HG03521 (cell line): ENCODE measurements at regions not wholly inside any gene's neighbourhood (a gene's known extent, or its start where the extent isn't known, plus 50 kb on each side); places are given as distances from the start of the nearest gene placed in this dataset.

Source experiments
- ATAC-seq: cut with Tn5 transposase; IDR thresholded peaks from one replicate; pipeline ENCODE4 v1.9.1; 2021; ENCODE audit warnings: mild to moderate bottlenecking, moderate library complexity; ENCODE audit not compliant: unreplicated experiment

- no peak for ATAC-seq
Measured at GRCh38 chr11:115696563-115696962, 192.3 kb upstream of the CADM1 start.

DNA sequence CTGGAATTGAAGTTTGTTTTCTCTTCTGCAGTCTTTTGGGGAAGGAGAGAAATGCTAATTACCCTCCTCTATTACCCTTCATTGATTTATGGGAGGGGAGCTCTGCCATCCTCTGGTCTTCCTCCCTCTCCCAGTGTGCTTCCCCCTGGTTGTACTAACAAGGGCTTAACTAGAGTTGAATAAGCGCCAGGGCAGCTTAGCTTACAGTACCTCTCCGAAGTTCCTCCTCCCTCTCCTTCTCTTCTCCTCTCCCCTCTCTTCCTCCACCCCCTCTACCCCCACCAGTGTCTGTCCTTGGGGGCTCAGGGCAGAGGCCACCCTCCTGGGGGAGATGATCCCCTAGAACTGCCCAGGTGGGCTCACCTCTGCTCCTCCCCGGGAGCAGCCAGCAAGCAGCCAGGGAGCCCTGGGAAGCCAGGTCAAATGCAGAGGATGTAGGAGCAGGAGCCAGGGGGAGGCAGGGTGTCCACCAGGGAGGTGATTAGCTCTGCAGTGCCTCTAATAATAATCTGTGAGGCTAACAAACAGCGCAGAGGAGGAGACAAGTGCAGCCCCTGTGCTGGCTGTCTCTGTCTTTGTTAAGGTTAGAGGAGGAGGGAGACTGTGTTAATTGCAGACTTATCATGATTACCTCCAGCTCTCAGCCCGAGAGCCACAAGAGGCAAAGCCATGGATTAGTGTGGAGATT, 191.6 kb upstream of the CADM1 start:
- no peak for ATAC-seq

GRCh38 chr11:115693002-115693401, 188.8 kb upstream of the CADM1 start:
- ATAC-seq = no peak

- no peak for ATAC-seq
Measured at GRCh38 chr11:115691030-115691429, 186.8 kb upstream of the CADM1 start.

DNA sequence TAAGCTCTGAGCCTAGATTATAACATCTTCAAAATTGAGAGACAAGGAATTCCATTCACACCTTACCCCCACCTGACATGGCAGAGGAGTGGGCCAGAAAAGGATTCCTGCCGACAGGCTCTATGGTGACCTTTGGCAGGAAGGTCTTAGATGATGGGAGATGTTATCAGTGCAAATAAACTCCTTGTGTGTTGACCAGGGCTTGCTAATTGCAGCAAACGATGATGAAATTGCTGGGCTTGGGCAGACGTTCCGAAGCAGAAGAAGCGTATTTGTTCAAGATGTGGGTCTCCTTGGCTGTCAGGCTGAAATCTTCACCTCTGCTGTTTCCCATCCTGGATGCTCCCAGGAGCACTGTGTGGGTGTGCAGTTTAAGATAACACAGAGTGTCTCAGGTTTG, 183.7 kb upstream of the CADM1 start:
- ATAC-seq = no peak

DNA sequence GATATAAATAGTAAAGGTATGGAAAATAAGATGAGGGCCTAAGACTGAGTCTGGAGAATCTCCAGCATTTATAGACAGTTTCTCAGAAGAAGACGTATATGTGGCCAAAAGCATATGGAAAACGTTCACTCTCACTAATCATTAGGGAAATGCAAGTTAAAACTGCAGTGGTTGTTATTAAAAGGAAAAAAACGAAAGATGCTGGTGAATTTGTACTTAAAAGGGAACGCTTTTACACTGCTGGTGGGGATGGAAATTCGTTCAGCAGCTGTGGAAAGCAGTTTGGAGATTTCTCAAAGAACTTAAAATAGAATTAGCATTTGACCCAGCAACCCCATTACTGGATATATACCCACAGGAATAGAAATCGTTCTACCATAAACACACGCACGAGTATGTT, 180.5 kb upstream of the CADM1 start:
- no peak for ATAC-seq

DNA sequence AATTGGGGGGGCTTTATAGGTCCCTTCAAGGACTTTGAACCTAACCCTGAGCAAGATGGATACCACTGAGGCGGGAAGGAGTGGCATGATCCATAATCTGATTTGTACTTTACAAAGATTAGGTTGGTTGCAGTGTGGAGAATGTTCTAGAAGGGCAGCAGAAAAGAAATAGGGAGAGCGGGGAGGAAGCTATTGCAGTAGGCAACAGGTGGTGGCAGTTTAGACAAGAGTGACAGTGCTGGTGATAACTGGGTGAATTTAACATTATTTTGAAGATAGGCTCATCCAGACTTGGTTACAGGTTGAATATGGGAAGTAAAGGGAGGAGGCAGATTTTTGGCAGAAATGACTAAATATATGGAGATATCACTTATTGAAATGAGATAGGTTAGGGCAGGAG, 179.9 kb upstream of the CADM1 start:
- no peak for ATAC-seq

GRCh38 chr11:115682888-115683287, 178.7 kb upstream of the CADM1 start:
- ATAC-seq = no peak

DNA sequence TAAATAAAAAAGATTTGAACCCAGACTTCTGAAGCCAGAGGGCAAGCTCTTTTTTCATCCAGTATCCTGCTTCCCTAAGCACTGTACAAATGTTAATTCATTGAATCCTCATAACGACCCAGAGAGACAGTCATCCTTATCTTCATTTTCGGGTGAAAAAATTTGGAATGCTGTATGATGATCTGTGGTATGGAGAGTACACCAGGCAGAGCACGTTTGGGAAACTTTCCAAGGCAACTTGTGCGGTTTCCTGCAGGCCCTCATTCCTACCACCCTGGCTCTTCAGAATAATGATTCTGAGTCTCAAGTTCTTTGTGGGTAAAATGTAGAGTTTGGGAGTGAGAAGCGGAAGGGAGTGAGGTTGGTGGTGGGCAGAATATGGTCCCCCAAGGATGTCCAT, 177.9 kb upstream of the CADM1 start:
- ATAC-seq = no peak

- ATAC-seq = no peak
Measured at GRCh38 chr11:115679945-115680344, 175.7 kb upstream of the CADM1 start.

DNA sequence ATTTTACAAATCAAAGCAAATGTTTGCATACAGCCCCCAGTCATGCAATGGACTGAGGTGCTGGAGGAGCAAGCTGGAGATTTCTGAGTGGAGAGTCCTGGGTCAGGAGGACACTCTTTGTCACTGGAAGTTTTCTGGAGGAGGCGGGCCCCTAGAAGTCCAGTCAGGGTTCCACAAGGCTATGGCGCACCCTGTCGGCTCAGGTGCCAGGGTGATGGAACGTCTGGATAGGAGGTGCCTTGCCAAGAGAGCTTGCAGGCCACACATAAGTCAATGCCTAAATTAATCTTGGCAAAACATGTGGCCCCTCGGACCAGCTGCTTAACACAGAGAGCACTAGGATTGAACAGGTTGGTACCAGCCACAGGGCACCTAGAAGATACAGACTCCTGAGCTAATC, 174.7 kb upstream of the CADM1 start:
- ATAC-seq = no peak

DNA sequence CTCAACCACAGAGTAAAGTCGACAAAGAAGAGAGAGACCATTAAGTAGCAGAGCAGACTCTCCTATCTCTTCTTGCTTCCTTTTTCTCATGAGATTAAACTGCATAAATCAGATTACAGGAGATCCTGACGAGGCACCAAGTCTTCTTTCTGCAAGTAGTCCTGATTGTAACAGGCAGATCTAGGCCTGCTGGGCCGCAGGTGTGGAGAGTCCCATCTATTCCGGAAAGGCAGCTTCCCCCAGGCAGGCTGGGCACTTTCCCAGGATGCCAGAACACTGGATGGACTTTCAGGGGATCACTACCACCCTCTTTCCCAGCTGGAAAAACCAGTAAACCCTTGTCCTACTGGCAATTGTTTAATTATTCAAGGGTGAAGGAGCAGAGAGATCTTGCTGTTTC, 173.0 kb upstream of the CADM1 start:
- ATAC-seq = no peak

GRCh38 chr11:115676768-115677167, 172.6 kb upstream of the CADM1 start:
- ATAC-seq = no peak

DNA sequence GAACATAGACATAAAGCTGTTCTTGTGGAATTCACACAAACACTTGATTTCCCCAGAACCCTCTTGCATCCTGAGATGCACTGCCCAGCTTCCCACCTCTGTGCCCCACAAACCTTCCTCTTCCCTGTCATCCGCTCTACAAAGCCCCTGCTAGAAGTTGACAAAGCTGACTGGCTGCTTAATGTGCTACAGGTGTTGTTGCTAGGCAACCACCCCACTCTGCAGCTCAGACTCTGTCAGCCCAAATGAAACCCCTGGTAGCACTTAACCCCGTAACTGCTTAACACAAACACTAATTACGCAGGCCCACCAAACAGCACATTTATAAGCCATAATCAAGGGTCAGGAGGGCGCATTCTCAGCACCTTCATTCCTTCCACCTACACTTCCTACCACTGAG, 172.0 kb upstream of the CADM1 start:
- no peak for ATAC-seq

DNA sequence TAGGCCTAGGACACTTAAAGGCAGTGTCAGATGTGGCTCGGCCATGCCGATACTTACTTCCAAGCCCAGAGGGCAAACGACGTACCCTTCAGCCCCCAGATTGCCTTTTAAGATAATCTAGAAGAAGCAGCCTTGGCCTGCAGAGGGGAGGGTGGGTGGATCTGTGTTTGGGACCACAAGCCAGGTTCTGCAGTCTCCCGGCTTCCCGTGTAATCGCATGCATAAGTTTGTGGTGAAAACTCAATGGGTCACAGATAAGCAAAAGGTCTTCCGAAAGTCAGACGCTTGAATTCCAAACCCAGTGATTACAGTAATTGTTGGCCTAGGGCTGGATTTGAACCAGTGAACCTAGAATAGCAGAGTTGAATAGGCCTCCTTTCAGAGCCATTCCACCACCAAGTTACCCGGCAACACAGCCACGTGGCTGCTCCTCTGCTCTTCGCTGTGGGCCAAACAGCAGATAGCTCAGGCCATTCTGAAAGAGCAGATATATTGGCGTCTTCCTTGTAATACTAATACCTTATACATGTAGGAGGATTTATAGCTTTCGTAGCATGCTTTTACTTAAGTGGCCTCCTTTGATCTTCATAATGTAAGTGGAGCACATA, 170.8 kb upstream of the CADM1 start:
- no peak for ATAC-seq

DNA sequence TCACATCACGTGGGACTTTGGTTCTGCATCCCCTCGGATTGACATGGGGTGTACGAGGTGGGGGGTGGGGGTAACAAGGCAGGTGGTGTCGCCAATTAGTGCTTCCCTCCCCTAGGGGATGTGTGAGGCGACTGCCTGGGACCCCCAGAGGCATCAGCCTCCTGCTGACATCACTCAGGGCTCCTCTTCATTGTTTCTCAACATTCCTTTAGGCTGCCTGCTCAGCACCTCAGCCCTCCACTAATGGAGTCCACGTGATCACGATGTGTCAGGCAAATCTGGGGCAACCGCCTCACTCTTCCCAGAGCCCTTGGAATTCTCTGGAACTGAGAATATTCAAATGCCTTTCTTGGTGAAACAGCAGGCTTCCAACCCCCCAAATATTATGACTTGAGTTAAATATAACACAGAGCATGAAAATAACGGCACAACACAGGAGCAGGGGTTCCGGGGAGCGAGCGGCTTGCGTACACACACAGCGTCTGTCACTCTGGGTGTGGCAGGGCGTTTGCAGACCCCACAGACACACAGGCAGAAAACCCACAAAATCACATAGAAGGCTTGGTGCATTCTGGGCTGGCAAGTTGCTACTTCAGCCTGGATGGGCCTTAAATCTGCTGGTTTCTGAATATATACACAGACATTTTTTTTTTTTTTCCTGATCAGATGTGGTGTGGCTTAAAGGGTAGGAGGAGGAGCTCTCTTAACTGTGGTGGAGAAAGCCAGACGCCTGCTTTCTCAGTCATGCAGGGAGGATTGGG, 170.1 kb upstream of the CADM1 start:
- no peak for ATAC-seq

- no peak for ATAC-seq
Measured at GRCh38 chr11:115673720-115674119, 169.5 kb upstream of the CADM1 start.

GRCh38 chr11:115672999-115673411, 168.8 kb upstream of the CADM1 start:
- no peak for ATAC-seq

GRCh38 chr11:115672412-115672811, 168.2 kb upstream of the CADM1 start:
- no peak for ATAC-seq

- no peak for ATAC-seq
Measured at GRCh38 chr11:115670538-115671205, 166.5 kb upstream of the CADM1 start.

- no peak for ATAC-seq
Measured at GRCh38 chr11:115665958-115666357, 161.7 kb upstream of the CADM1 start.
